ENCODE measurements at regions not wholly inside any gene's neighbourhood (a gene's known extent, or its start where the extent isn't known, plus 50 kb on each side); places are given as distances from the start of the nearest gene placed in this dataset.
"Not testable (repeated sequence)": the region's sequence is repeated elsewhere in the genome, so short reads cannot be mapped to it uniquely, and the experiment has no call there.

GRCh38 chr18:43341014-43341413 lies 63.7 kb upstream of the SYT4 start:
- no peak for DNase-seq

GRCh38 chr18:43350176-43350575 lies 72.9 kb upstream of the SYT4 start:
- DNase-seq = no peak

DNA sequence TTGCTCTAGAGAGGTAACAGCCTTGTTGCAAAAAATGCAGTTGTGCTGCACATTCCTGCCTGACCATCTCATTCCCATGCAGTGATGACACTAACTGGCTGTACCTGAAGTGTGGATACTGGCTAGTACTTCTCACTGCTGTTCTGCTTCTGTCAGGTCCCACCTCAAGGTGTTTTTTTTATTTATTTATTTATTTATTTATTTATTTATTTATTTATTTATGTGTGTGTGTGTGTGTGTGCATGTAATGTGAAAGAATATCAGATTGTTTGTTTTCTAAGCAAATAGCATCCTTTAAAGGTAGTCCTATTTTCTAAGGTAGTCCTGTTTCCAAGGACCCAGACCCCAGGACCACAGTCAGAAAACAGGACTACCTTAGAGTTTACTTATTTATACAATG lies 87.2 kb upstream of the SYT4 start:
- DNase-seq = no peak

- no peak for DNase-seq
Measured at GRCh38 chr18:43367895-43368294, 90.6 kb upstream of the SYT4 start.

GRCh38 chr18:43369311-43369710 lies 92.0 kb upstream of the SYT4 start:
- DNase-seq = not testable (repeated sequence)

GRCh38 chr18:43372773-43373172 lies 95.5 kb upstream of the SYT4 start:
- DNase-seq = no peak

- no peak for DNase-seq
Measured at GRCh38 chr18:43380104-43380672, 102.9 kb upstream of the SYT4 start.

- DNase-seq = no peak
Measured at GRCh38 chr18:43382641-43383403, 105.5 kb upstream of the SYT4 start.

DNA sequence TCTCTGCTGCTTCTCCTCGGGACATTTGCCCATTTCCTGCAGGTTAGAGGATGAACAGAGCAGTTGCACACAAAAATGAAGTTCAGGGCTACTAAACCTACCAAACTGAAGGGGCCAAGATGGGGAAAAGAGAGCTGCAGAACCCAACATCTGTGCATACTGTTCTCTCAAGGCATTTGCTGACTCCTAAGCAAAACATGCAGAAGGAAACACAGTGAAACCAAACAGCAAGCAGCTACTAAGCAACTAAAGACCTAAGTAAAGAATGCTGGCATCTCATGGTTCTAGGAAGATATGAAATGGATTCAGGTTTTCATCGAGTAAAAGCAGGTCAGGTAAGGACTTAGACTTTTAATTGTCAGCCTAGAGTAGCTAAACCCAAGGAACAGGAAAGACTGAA lies 111.9 kb upstream of the SYT4 start:
- DNase-seq = no peak

DNA sequence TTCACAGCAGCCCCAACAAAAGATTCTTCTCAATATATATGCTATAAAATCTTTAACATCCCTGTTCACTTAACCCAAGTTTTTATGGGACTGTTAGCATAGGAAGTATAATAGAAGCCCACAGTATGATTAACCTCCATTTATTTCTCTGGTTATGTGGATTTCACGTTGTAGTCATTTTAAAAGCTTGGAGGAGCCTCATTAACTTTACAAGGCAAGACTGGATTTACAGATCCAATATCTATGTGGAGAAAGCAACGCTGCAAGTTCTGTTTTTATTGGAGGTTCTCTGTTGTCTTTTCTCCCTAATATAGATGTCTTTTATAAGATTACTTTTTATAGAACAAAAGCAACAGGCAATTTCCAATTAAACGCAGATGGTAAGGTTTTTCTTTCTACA lies 114.9 kb upstream of the SYT4 start:
- no peak for DNase-seq

DNA sequence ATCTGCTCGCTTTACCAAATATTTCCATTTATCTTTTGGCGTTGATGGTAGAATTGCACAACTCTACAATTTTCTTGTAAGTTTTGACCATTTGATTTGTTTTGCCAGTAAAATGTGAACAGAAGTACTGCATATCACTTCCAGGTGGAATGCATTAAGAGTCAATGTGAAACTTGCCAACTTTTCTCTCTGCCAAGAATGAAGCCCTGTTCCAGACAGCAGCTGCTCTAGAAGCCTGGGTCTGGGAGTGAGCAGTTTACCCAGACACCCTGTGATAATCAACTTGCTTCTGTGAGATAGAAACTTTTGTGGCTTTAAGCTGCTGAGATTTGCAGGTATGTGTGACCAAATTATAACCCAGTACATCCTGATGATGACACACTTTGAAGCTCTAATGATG lies 115.9 kb upstream of the SYT4 start:
- no peak for DNase-seq

DNA sequence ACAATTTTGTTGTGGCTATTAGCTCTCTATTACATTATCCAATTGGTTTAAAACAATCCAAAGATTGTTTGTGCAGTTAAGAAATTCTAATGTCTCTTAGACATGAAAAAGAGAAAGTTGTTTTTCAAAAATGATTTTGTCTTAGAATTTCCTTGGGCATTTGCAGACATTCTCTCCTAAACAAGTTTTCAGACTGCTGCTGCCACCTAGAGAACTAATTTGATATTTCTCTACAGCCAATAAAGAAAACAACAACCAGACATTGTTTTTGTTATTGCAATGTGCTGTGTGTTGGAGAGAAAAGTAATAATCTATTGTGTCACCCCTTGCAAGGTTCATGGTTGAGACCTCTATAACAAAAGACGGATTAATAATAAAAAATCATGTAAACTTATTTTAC lies 119.0 kb upstream of the SYT4 start:
- no peak for DNase-seq

GRCh38 chr18:43398601-43399000 lies 121.3 kb upstream of the SYT4 start:
- no peak for DNase-seq

- DNase-seq = no peak
Measured at GRCh38 chr18:43405097-43405496, 127.8 kb upstream of the SYT4 start.

DNA sequence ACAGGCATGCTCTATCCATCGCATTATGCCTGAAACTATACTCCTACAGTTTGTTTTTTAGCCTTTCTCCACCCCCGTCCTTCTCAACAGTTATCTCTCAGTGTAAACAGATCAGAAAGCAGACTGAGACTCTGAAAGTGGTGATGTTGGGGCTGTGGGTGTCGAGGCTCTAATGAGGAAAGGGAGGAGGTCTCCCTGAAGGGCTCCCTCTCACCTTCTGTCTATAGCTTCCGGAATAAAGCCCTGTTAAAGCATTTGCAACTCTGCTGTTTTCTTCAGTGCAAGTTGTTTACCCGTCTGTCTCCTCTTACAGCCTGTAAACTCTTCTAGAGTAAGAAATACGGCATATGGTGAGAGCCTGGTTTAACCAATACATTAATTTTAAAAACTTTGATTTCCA lies 136.7 kb upstream of the SYT4 start:
- DNase-seq = no peak

GRCh38 chr18:43420091-43420490 lies 142.8 kb upstream of the SYT4 start:
- no peak for DNase-seq

- no peak for DNase-seq
Measured at GRCh38 chr18:43420950-43421349, 143.7 kb upstream of the SYT4 start.

GRCh38 chr18:43422518-43422917 lies 145.2 kb upstream of the SYT4 start:
- no peak for DNase-seq

DNA sequence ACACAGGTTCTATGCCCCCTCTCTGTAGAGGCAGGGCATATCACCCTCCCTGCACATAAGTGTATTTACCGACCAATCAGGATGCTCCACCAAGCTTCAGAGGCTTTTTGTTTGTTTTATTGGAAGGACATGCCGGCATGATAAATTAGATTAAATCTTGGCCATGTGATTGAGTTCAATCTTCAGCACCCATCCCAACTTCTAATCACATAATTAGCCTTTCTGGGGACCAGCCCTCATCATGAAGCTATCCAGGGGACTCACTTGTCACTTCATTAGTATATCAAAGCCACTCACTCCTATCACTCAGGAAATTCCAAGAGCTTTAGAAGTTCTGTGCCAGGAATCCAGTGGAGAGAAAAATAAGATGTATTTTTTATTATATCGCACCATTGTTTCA lies 158.6 kb upstream of the SYT4 start:
- no peak for DNase-seq

DNA sequence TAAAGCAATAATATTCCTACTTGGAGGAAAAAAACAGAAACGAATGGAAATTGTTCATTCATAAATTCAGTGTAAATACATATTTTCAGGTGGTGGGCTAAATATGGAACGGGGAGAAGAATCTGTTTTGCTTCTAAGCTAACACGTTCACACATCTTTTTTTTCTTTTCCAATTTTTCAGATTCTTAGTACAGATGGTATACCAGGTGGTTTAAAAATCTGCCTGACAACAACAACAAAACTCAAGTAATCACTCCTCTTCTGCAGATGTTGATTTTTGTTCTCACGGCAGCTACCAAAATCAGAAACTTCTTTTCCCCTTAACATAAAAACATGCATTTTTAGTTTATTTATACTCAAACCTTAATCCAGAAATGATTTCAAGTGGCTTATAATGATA lies 164.8 kb upstream of the SYT4 start:
- DNase-seq = no peak

DNA sequence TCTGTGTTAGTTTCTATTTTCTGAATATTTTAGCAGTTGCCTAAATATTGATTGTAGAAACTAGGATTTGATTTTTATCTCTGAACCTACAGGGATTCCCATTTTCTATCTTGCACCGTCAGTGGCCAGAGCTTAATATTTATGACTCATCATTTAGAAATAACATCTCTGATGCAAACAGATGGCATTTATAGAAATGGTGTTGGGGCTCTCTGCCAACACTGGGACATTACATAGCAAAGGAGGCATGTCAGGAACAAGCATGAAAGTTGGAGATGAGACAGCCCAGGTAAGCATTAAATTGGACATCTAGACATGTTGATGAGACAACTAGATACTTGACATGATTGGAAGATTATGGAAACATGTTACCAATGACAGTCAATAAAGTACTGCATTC lies 165.3 kb upstream of the SYT4 start:
- no peak for DNase-seq

- no peak for DNase-seq
Measured at GRCh38 chr18:43465483-43465882, 188.2 kb upstream of the SYT4 start.

DNA sequence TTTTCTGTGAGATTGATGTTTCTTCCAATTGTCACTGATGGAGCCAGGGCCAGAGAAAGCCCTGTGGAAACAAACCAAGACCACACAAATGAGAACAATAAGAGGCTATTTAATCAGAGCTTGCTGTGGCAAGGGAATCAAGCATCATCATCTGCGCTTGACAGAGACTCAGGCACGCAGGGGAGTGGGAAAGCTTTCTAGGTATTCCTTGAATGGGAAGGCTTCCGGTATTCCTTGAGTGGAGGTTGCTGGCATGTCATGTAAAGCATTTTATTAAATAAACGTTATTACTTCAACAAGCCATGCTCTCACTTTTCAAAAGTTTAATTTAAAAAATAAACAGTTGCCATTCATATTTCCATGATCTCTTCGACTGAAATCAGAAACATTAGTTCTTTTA lies 194.6 kb upstream of the SYT4 start:
- no peak for DNase-seq

DNA sequence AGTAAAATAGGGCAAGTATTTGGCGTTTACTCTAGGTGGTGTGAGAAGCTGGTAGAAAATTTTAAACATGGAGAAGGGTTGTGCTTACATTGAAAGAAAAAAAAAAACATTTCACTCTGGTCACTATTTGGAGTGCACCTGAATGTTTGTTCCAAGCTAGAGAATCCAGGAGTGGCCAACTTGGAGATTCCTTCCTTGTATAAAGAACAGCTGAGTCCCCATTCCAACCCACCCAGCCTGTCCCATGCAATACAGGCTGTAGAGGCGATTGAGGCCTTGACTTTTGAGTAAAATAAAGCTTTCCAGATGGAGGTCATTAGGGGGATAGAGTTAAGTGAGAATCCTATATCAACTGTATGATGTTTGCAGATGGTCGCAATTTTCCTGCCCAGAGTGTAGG lies 203.8 kb upstream of the SYT4 start:
- no peak for DNase-seq

- no peak for DNase-seq
Measured at GRCh38 chr18:43482136-43482535, 204.8 kb upstream of the SYT4 start.
